Parathyroid adenoma (tissue), 2 donors: ENCODE measurements at regions not wholly inside any gene's neighbourhood (a gene's known extent, or its start where the extent isn't known, plus 50 kb on each side); places are given as distances from the start of the nearest gene placed in this dataset.

Experiments
- H2AFZ ChIP-seq: fragments of 300-600 bp; sonication (generic); one replicate; pipeline ENCODE4 v1.7.0; 2017; ENCODE audit warnings: antibody characterized with exemption, mild to moderate bottlenecking
- H3K27ac ChIP-seq: fragments of 300-600 bp; sonication (generic); one replicate; pipeline ENCODE4 v1.7.0; 2017
- H3K27me3 ChIP-seq: fragments of 300-600 bp; sonication (generic); one replicate; pipeline ENCODE4 v1.7.0; 2017; ENCODE audit warnings: low read length; ENCODE audit not compliant: control insufficient read depth, insufficient read depth
- H3K36me3 ChIP-seq: fragments of 300-600 bp; sonication (generic); one replicate; pipeline ENCODE4 v1.7.0; 2017; ENCODE audit warnings: low read length; ENCODE audit not compliant: control insufficient read depth, insufficient read depth
- H3K4me1 ChIP-seq: fragments of 300-600 bp; sonication (generic); one replicate; pipeline ENCODE4 v1.7.0; 2017; ENCODE audit warnings: control low read depth
- H3K4me2 ChIP-seq: fragments of 300-600 bp; sonication (generic); one replicate; pipeline ENCODE4 v1.7.0; 2017; ENCODE audit warnings: low read length
- H3K4me3 ChIP-seq: fragments of 300-600 bp; sonication (generic); one replicate; pipeline ENCODE4 v1.7.0; 2017; ENCODE audit warnings: low read depth, low read length
- H3K79me2 ChIP-seq: fragments of 300-600 bp; sonication (generic); one replicate; pipeline ENCODE4 v1.7.0; 2017; ENCODE audit warnings: control low read depth
- H3K9ac ChIP-seq: fragments of 300-600 bp; sonication (generic); one replicate; pipeline ENCODE4 v1.7.0; 2017; ENCODE audit warnings: mild to moderate bottlenecking
- H3K9me3 ChIP-seq: fragments of 300-600 bp; sonication (generic); one replicate; pipeline ENCODE4 v1.7.0; 2017; ENCODE audit warnings: low read length; ENCODE audit not compliant: control insufficient read depth
- CTCF ChIP-seq: fragments of 300-600 bp; sonication (generic); IDR thresholded peaks from one replicate; pipeline ENCODE4 v1.7.0; 2017; ENCODE audit warnings: antibody characterized with exemption, mild to moderate bottlenecking
- donor health status: primary hyperparathyroidism.

- no peak overlapping the region for H2AFZ ChIP-seq
- H3K4me2 ChIP-seq, result no peak overlapping the region
- H3K27me3 ChIP-seq, result no peaks in the 10 kb centered on the region
- H3K27ac ChIP-seq, result no peak overlapping the region
- H3K36me3 ChIP-seq, result no peaks in the 10 kb centered on the region
- no peak for TF ChIP-seq CTCF
- H3K9ac ChIP-seq, result no peak overlapping the region
- no peaks in the 10 kb centered on the region for H3K9me3 ChIP-seq
- H3K79me2 ChIP-seq, result no peaks in the 10 kb centered on the region
- no peak overlapping the region for H3K4me3 ChIP-seq
- H3K4me1 ChIP-seq, result no peaks in the 10 kb centered on the region
Measured at GRCh38 chr1:198893141-198893540, 254.3 kb downstream of the PTPRC start.

- Histone ChIP-seq H3K36me3 (no peaks in the 10 kb centered on the region), H3K9me3 (no peaks in the 10 kb centered on the region), H3K4me2 (no peak overlapping the region), H3K9ac (no peak overlapping the region), H3K27ac (no peak overlapping the region), H2AFZ (no peak overlapping the region), H3K4me3 (no peak overlapping the region), H3K27me3 (no peaks in the 10 kb centered on the region), H3K79me2 (no peaks in the 10 kb centered on the region), H3K4me1 (no peaks in the 10 kb centered on the region)
- TF ChIP-seq CTCF, result no peak
Measured at GRCh38 chr1:198893763-198894444, 255.1 kb downstream of the PTPRC start.

- Histone ChIP-seq H2AFZ (no peak overlapping the region), H3K4me2 (no peak overlapping the region), H3K4me3 (no peak overlapping the region), H3K27me3 (no peaks in the 10 kb centered on the region), H3K79me2 (no peaks in the 10 kb centered on the region), H3K27ac (no peak overlapping the region), H3K9me3 (no peaks in the 10 kb centered on the region), H3K36me3 (no peaks in the 10 kb centered on the region), H3K9ac (no peak overlapping the region), H3K4me1 (no peaks in the 10 kb centered on the region)
- no peak for TF ChIP-seq CTCF
Measured at GRCh38 chr1:198901266-198901665, 262.4 kb downstream of the PTPRC start.

- Histone ChIP-seq H3K9ac (no peak overlapping the region), H3K4me2 (no peak overlapping the region), H3K9me3 (no peaks in the 10 kb centered on the region), H3K27me3 (no peaks in the 10 kb centered on the region), H3K36me3 (no peaks in the 10 kb centered on the region), H3K4me1 (no peaks in the 10 kb centered on the region), H2AFZ (no peak overlapping the region), H3K27ac (no peak overlapping the region), H3K79me2 (no peaks in the 10 kb centered on the region), H3K4me3 (no peak overlapping the region)
- TF ChIP-seq CTCF, result no peak
Measured at GRCh38 chr1:198902655-198903054, 263.8 kb downstream of the PTPRC start.

- Histone ChIP-seq H3K9ac (no peak overlapping the region), H3K27me3 (no peaks in the 10 kb centered on the region), H3K4me2 (no peak overlapping the region), H3K4me3 (no peak overlapping the region), H2AFZ (no peak overlapping the region), H3K36me3 (no peaks in the 10 kb centered on the region), H3K27ac (no peak overlapping the region), H3K79me2 (no peaks in the 10 kb centered on the region), H3K4me1 (no peaks in the 10 kb centered on the region), H3K9me3 (no peaks in the 10 kb centered on the region)
- TF ChIP-seq CTCF, result no peak
Measured at GRCh38 chr1:198903203-198903602, 264.4 kb downstream of the PTPRC start.
